Endothelial cell of umbilical vein (primary cell): ENCODE measurements at regions not wholly inside any gene's neighbourhood (a gene's known extent, or its start where the extent isn't known, plus 50 kb on each side); places are given as distances from the start of the nearest gene placed in this dataset.

ENCODE experiments used
- BruUV-seq: library from RNA; stranded (reverse); fragments of 400-500 nt; replicated peaks from 2 replicates; lab custom pipeline; 2021; lab: Mats Ljungman, UMichigan
- CTCF ChIA-PET: fragments of 300-600, 350-600 bp; sonication (Branson Sonifier 250); formaldehyde crosslinking; loops from one replicate; lab custom pipeline; 2021; ENCODE audit warnings: antibody characterized with exemption, inconsistent platforms; lab: Charles Lee
- POLR2A ChIA-PET: fragments of 300-600, 350-600 bp; sonication (Branson Sonifier 250); formaldehyde crosslinking; loops from one replicate; lab custom pipeline; 2021; ENCODE audit warnings: antibody characterized with exemption, inconsistent platforms; lab: Charles Lee
- DNase-seq: peaks from one replicate; pipeline ENCODE4 v3.0.0-alpha.2; 2011; ENCODE audit warnings: low read depth, low spot score
- FAIRE-seq: peaks from 2 replicates; lab custom pipeline; 2011; peaks lifted over from hg19 to GRCh38; lab: Jason Lieb, UNC
- H2AFZ ChIP-seq: 2 replicates; pipeline ENCODE4 v1.6.0; 2012; ENCODE audit warnings: low read depth, low read length, control low read depth, inconsistent platforms
- H3K27ac ChIP-seq: 2 replicates; pipeline ENCODE4 v1.5.1; 2011; ENCODE audit warnings: low read depth, mild to moderate bottlenecking, control low read depth, low read length, moderate library complexity; ENCODE audit not compliant: insufficient read depth
- H3K27me3 ChIP-seq, 2 experiments: 2 replicates each; pipeline versions ENCODE4 v1.6.0 to v1.6.1; 2011; ENCODE audit warnings: low read length in 2 of 2, mixed read lengths in 1 of 2; ENCODE audit not compliant: control insufficient read depth in 2 of 2, insufficient read depth in 2 of 2
- H3K36me3 ChIP-seq, 2 experiments: 2 replicates in 1 of 2; 3 replicates in 1 of 2; pipeline ENCODE4 v1.5.1; 2011; ENCODE audit warnings: low read length in 2 of 2, mild to moderate bottlenecking in 1 of 2, moderate library complexity in 1 of 2; ENCODE audit not compliant: control insufficient read depth in 2 of 2, insufficient read depth in 2 of 2; ENCODE audit errors: extremely low read depth in 1 of 2
- H3K4me1 ChIP-seq: 3 replicates; pipeline ENCODE4 v1.5.1; 2011; ENCODE audit warnings: mild to moderate bottlenecking, low read length; ENCODE audit not compliant: control insufficient read depth, insufficient read depth; ENCODE audit errors: extremely low read depth
- H3K4me2 ChIP-seq: 2 replicates; pipeline ENCODE4 v1.6.1; 2011; ENCODE audit warnings: low read length, control low read depth, mixed read lengths; ENCODE audit not compliant: insufficient read depth
- H3K4me3 ChIP-seq, 3 experiments: fragments of 200-600 bp in 1 of 3; sonication (generic), shearing (Covaris generic) in 1 of 3; replicated peaks in 1 of 3; 2 replicates each; pipeline ENCODE4 v1.5.1; 2011 to 2016; ENCODE audit warnings: control low read depth in 3 of 3, low read length in 3 of 3, mild to moderate bottlenecking in 2 of 3, inconsistent platforms in 1 of 3, low read depth in 1 of 3, moderate library complexity in 1 of 3; ENCODE audit not compliant: insufficient read depth in 1 of 3
- H3K79me2 ChIP-seq: 2 replicates; pipeline ENCODE4 v1.6.0; 2012; ENCODE audit warnings: low read length, inconsistent platforms; ENCODE audit not compliant: control insufficient read depth, insufficient read depth
- H3K9ac ChIP-seq: replicated peaks from 2 replicates; pipeline ENCODE3; 2011; ENCODE audit warnings: low read length, control low read depth; ENCODE audit not compliant: insufficient read depth; ENCODE audit errors: extremely low read depth
- H3K9me1 ChIP-seq: replicated peaks from 3 replicates; pipeline ENCODE4 v1.6.0; 2011; ENCODE audit warnings: mild to moderate bottlenecking, low read length; ENCODE audit not compliant: control insufficient read depth, insufficient read depth; ENCODE audit errors: extremely low read depth
- H3K9me3 ChIP-seq: replicated peaks from 2 replicates; pipeline ENCODE4 v1.5.1; 2012; ENCODE audit warnings: low read length, inconsistent platforms; ENCODE audit not compliant: control insufficient read depth, insufficient read depth
- H4K20me1 ChIP-seq: replicated peaks from 2 replicates; pipeline ENCODE3; 2011; ENCODE audit warnings: mild to moderate bottlenecking, low read length; ENCODE audit not compliant: control insufficient read depth, insufficient read depth; ENCODE audit errors: extremely low read depth
- EZH2 ChIP-seq: IDR thresholded peaks from 2 replicates; pipeline ENCODE4 v1.6.1; 2012; ENCODE audit warnings: borderline replicate concordance, low read depth, mild to moderate bottlenecking, moderate library complexity, low read length, inconsistent platforms; ENCODE audit not compliant: severe bottlenecking
- FOS ChIP-seq: IDR thresholded peaks from 2 replicates; pipeline ENCODE4 v1.6.1; 2011; ENCODE audit warnings: mild to moderate bottlenecking, low read length, moderate library complexity, borderline replicate concordance; ENCODE audit not compliant: insufficient read depth
- GATA2 ChIP-seq: IDR thresholded peaks from 2 replicates; pipeline ENCODE4 v1.7.0; 2011; ENCODE audit warnings: low read depth, mild to moderate bottlenecking, moderate library complexity, mixed read lengths, low read length; ENCODE audit not compliant: insufficient read length, insufficient read depth
- JUN ChIP-seq: IDR thresholded peaks from 2 replicates; pipeline ENCODE4 v1.6.1; 2011; ENCODE audit warnings: borderline replicate concordance, low read depth; ENCODE audit not compliant: insufficient read length, insufficient read depth
- MYC ChIP-seq: IDR thresholded peaks from one replicate; pipeline ENCODE4 v1.6.1; 2011; ENCODE audit warnings: mild to moderate bottlenecking, low read depth, low read length
- POLR2A ChIP-seq: IDR thresholded peaks from 2 replicates; pipeline ENCODE4 v1.6.1; 2012; ENCODE audit warnings: low read depth, mild to moderate bottlenecking, control low read depth, low read length
- POLR2AphosphoS5 ChIP-seq: IDR thresholded peaks from 2 replicates; pipeline ENCODE4 v1.6.1; 2012; ENCODE audit warnings: low read depth, mild to moderate bottlenecking, control low read depth, low read length, moderate library complexity; ENCODE audit not compliant: insufficient read depth
- dilution Hi-C: fragments of 300-500 bp; cut with MboI; formaldehyde crosslinking; loops from one replicate; pipeline ENCODE4 v1.15.0; 2019; ENCODE audit warnings: low sequenced_read_pairs; ENCODE audit not compliant: extremely low pct_ligation_motif_present
- intact Hi-C: fragments of 100-400 bp; cut with micrococcal nuclease; formaldehyde crosslinking; loops from one replicate; pipeline ENCODE4 v1.10.0; 2022
- TF ChIP-seq, protein P1 (sequence below), 2 donors: IDR thresholded peaks; 1 replicate in 1 of 2; 2 replicates in 1 of 2; pipeline ENCODE4 v1.5.1; 2011; ENCODE audit warnings: low read length in 2 of 2, mild to moderate bottlenecking in 2 of 2, moderate library complexity in 2 of 2, control low read depth in 1 of 2, inconsistent platforms in 1 of 2, low read depth in 1 of 2; ENCODE audit not compliant: insufficient read depth in 1 of 2; ENCODE audit errors: extremely low read depth in 1 of 2
- TF ChIP-seq, protein P2 (sequence below): IDR thresholded peaks from 2 replicates; pipeline ENCODE4 v1.6.1; 2011; ENCODE audit not compliant: insufficient read depth, insufficient read length

DNA sequence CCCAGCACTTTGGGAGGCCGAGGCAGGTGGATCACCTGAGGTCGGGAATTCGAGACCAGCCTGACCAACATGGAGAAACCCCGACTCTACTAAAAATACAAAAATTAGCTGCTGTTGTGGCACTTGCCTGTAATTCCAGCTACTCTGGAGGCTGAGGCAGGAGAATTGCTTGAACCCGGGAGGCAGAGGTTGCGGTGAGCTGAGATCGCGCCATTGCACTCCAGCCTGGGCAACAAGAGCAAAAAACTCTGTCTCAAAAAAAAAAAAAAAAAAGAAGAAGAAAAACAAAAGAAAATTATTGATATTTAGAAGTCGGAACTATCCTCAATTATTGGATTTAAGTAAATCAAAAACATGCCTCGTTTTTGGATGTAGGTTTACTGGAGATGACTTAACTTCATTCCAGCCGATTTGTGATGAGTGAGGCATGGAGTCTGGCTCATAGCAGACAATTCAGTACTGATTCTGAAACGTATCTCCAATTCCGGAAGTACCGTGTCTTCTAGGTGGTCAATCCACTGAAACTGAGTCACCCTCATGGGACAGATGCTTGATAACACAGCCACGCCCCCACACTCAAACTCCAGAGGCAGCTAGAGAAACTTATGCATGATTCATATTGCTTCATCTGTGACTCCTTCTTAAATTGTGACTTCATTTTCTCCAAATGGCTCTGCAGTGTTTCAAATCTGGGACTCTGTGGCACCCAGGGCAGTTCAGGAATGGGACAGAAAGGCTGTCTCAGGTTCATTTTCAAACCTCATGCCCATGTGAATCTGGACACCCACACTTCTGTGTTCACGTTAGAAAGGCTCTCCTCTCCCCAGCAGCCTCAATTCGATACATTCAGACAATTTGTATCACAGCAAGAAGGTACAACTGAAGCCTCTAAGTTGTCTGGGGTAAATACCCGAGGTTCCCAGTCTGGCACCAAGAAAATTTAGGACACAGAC lies 110.4 kb upstream of the ARMC2 start:
- Histone ChIP-seq H3K9me1 (no peaks in the 10 kb centered on the region), H3K9ac (no peak overlapping the region), H3K9me3 (no peaks in the 10 kb centered on the region), H4K20me1 (no peaks in the 10 kb centered on the region), H3K27me3 (no peaks in the 10 kb centered on the region), H3K4me2 (peak overlapping the region; percentile 54), H3K27ac (peak overlapping the region; percentile 62), H3K4me1 (peaks cover 40% of the 10 kb centered on the region), H2AFZ (peak overlapping the region; percentile 28), H3K36me3 (no peaks in the 10 kb centered on the region), H3K4me3 (no peak overlapping the region), H3K79me2 (no peaks in the 10 kb centered on the region)
- FAIRE-seq (peak; percentile 93), DNase-seq (peak; percentile 82)
- dilution Hi-C loops, result no loop called here
- peak; percentile 96 for TF ChIP-seq GATA2
- peak; percentile 94 for TF ChIP-seq FOS
- peak; percentile 70 for TF ChIP-seq JUN
- no peak for TF ChIP-seq EZH2
- TF ChIP-seq, protein P1, sequence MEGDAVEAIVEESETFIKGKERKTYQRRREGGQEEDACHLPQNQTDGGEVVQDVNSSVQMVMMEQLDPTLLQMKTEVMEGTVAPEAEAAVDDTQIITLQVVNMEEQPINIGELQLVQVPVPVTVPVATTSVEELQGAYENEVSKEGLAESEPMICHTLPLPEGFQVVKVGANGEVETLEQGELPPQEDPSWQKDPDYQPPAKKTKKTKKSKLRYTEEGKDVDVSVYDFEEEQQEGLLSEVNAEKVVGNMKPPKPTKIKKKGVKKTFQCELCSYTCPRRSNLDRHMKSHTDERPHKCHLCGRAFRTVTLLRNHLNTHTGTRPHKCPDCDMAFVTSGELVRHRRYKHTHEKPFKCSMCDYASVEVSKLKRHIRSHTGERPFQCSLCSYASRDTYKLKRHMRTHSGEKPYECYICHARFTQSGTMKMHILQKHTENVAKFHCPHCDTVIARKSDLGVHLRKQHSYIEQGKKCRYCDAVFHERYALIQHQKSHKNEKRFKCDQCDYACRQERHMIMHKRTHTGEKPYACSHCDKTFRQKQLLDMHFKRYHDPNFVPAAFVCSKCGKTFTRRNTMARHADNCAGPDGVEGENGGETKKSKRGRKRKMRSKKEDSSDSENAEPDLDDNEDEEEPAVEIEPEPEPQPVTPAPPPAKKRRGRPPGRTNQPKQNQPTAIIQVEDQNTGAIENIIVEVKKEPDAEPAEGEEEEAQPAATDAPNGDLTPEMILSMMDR (IDR thresholded peaks at IDR 0.05; ENCODE audit: extremely low read depth in 1 of 2, insufficient read depth in 1 of 2, low read depth in 1 of 2, low read length in 2 of 2), result no peak
- TF ChIP-seq MYC, result no peak
- TF ChIP-seq, protein P2, sequence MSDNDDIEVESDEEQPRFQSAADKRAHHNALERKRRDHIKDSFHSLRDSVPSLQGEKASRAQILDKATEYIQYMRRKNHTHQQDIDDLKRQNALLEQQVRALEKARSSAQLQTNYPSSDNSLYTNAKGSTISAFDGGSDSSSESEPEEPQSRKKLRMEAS, result no peak
- no peak for TF ChIP-seq POLR2A
- peak; percentile 48 for TF ChIP-seq POLR2AphosphoS5
- TSS peak; percentile 86 for BruUV-seq
- intact Hi-C loops, result loop anchor here (1.0 to 5.0 kb wide), 4 partner anchors 97 to 178 kb away; partner anchors contain the start of gene FOXO3
- ChIA-PET POLR2A (interaction anchor here (0.6 kb wide), 2 partner anchors 179 to 358 kb away, joined by 3 to 5 read pairs; no protein-coding TSS in a partner anchor), CTCF (interaction anchor here (1.3 to 1.9 kb wide), 2 partner anchors 14 to 84 kb away, joined by 3 to 5 read pairs; no protein-coding TSS in a partner anchor)
